SK-N-SH (cell line): ENCODE measurements at regions not wholly inside any gene's neighbourhood (a gene's known extent, or its start where the extent isn't known, plus 50 kb on each side); places are given as distances from the start of the nearest gene placed in this dataset.

Source experiments
- CTCF ChIA-PET: fragments of 300-600, 350-600 bp; formaldehyde crosslinking; extraction: SDS; loops from one replicate; lab custom pipeline; 2021; lab: Yijun Ruan, JAX
- POLR2A ChIA-PET: fragments of 350-600 bp; sonication (Branson Sonifier 250); formaldehyde crosslinking; extraction: SDS; loops from one replicate; lab custom pipeline; 2020; ENCODE audit warnings: antibody characterized with exemption, inconsistent platforms; lab: Yijun Ruan, JAX
- DNase-seq: peaks from one replicate; pipeline ENCODE4 v3.0.0; 2012
- H2AFZ ChIP-seq: fragments of 200-600 bp; sonication (generic); 2 replicates; pipeline ENCODE4 v1.8.1; 2016; ENCODE audit warnings: antibody characterized with exemption, mild to moderate bottlenecking, low read depth
- H3F3A ChIP-seq: fragments of 200-600 bp; sonication (generic); replicated peaks from 2 replicates; pipeline ENCODE3; 2016; ENCODE audit warnings: antibody characterized with exemption, mild to moderate bottlenecking; ENCODE audit not compliant: insufficient read depth
- H3K27ac ChIP-seq, 2 experiments: fragments of 200-500 bp in 1 of 2; fragments of 200-600 bp in 1 of 2; sonication (Bioruptor generic) in 1 of 2; sonication (generic), shearing (Covaris generic) in 1 of 2; 2 replicates each; pipeline versions ENCODE4 v1.5.1 to v1.6.1; 2014 to 2016; ENCODE audit warnings: low read depth in 2 of 2, inconsistent platforms in 1 of 2, low read length in 1 of 2, mild to moderate bottlenecking in 1 of 2, mixed read lengths in 1 of 2
- H3K27me3 ChIP-seq: fragments of 200-600 bp; sonication (generic), shearing (Covaris generic); 2 replicates; pipeline ENCODE4 v1.6.1; 2016; ENCODE audit warnings: mixed run types; ENCODE audit not compliant: insufficient read depth
- H3K36me3 ChIP-seq, 2 experiments: fragments of 200-500 bp in 1 of 2; fragments of 200-600 bp in 1 of 2; sonication (Bioruptor generic) in 1 of 2; sonication (generic) in 1 of 2; replicated peaks in 1 of 2; 2 replicates each; pipeline versions ENCODE3 to v1.5.1; 2014 to 2016; ENCODE audit warnings: low read length in 1 of 2, mild to moderate bottlenecking in 1 of 2; ENCODE audit not compliant: insufficient read depth in 2 of 2, control insufficient read depth in 1 of 2
- H3K4me1 ChIP-seq, 2 experiments: fragments of 200-500 bp in 1 of 2; fragments of 200-600 bp in 1 of 2; sonication (Bioruptor generic) in 1 of 2; sonication (generic), shearing (Covaris generic) in 1 of 2; 2 replicates each; pipeline versions ENCODE4 v1.5.1 to v1.6.1; 2014 to 2016; ENCODE audit warnings: low read depth in 1 of 2, low read length in 1 of 2, mixed run types in 1 of 2; ENCODE audit not compliant: insufficient read depth in 2 of 2, control insufficient read depth in 1 of 2
- H3K4me2 ChIP-seq: fragments of 200-600 bp; sonication (generic), shearing (Covaris generic); 2 replicates; pipeline ENCODE4 v1.6.1; 2017; ENCODE audit warnings: mixed run types
- H3K4me3 ChIP-seq, 2 experiments: fragments of 200-500 bp in 1 of 2; fragments of 200-600 bp in 1 of 2; sonication (Bioruptor generic) in 1 of 2; sonication (generic), shearing (Covaris generic) in 1 of 2; 2 replicates each; pipeline versions ENCODE4 v1.5.1 to v1.8.1; 2014 to 2016; ENCODE audit warnings: low read depth in 2 of 2, inconsistent platforms in 1 of 2, low read length in 1 of 2, mild to moderate bottlenecking in 1 of 2, mixed read lengths in 1 of 2, moderate library complexity in 1 of 2
- H3K79me2 ChIP-seq: fragments of 200-600 bp; sonication (generic); 2 replicates; pipeline ENCODE4 v1.8.1; 2017; ENCODE audit warnings: mild to moderate bottlenecking; ENCODE audit not compliant: insufficient read depth
- H3K9ac ChIP-seq: fragments of 200-600 bp; sonication (generic); 2 replicates; pipeline ENCODE4 v1.6.1; 2017; ENCODE audit warnings: mixed run types
- H3K9me2 ChIP-seq: fragments of 200-600 bp; sonication (generic); 2 replicates; pipeline ENCODE4 v1.6.1; 2017; ENCODE audit warnings: mixed run types
- H3K9me3 ChIP-seq: fragments of 200-600 bp; sonication (generic); 2 replicates; pipeline ENCODE4 v1.6.1; 2017; ENCODE audit warnings: mixed run types, mild to moderate bottlenecking, moderate library complexity
- H4K20me1 ChIP-seq: fragments of 200-600 bp; sonication (generic); 2 replicates; pipeline ENCODE4 v1.6.1; 2017; ENCODE audit warnings: mild to moderate bottlenecking, mixed run types; ENCODE audit not compliant: insufficient read depth
- CHD2 ChIP-seq: fragments of 150-350 bp; IDR thresholded peaks from 2 replicates; pipeline ENCODE4 v1.6.1; 2018; ENCODE audit warnings: low read length; ENCODE audit not compliant: partially characterized antibody
- ELF1 ChIP-seq: IDR thresholded peaks from 2 replicates; pipeline ENCODE4 v1.4.0; 2012
- EP300 ChIP-seq, 2 experiments: IDR thresholded peaks; 2 replicates each; pipeline versions ENCODE4 v1.4.0 to v1.6.1; 2012; ENCODE audit warnings: borderline replicate concordance in 1 of 2, low read depth in 1 of 2, low read length in 1 of 2
- EZH2phosphoT487 ChIP-seq: fragments of 200-600 bp; sonication (generic); IDR thresholded peaks from 2 replicates; pipeline ENCODE4 v1.6.1; 2017; ENCODE audit warnings: low read depth, mixed run types, mild to moderate bottlenecking, antibody characterized with exemption, moderate library complexity, borderline replicate concordance
- GATA2 ChIP-seq: sonication (generic); formaldehyde crosslinking; IDR thresholded peaks from 2 replicates; pipeline ENCODE4 v1.5.0; 2020; ENCODE audit warnings: mild to moderate bottlenecking, missing genetic modification reagents
- JUND ChIP-seq: IDR thresholded peaks from 2 replicates; pipeline ENCODE4 v1.4.0; 2012
- MEF2A ChIP-seq: IDR thresholded peaks from 2 replicates; pipeline ENCODE4 v1.4.0; 2012; ENCODE audit warnings: low read depth, borderline replicate concordance
- MXI1 ChIP-seq: IDR thresholded peaks from 2 replicates; pipeline ENCODE4 v1.6.1; 2012; ENCODE audit warnings: mild to moderate bottlenecking, low read depth, low read length, improper control_type of control experiment
- NFIC ChIP-seq: IDR thresholded peaks from 2 replicates; pipeline ENCODE4 v1.4.0; 2012; ENCODE audit warnings: borderline replicate concordance
- NRF1 ChIP-seq: IDR thresholded peaks from 2 replicates; pipeline ENCODE4 v1.6.1; 2012; ENCODE audit warnings: low read depth, mild to moderate bottlenecking, low read length
- POLR2AphosphoS5 ChIP-seq: IDR thresholded peaks from 2 replicates; pipeline ENCODE4 v1.6.1; 2012; ENCODE audit warnings: low read depth, low read length
- SIN3A ChIP-seq: IDR thresholded peaks from 2 replicates; pipeline ENCODE4 v1.6.1; 2012; ENCODE audit warnings: low read depth, mild to moderate bottlenecking, low read length, moderate library complexity, borderline replicate concordance
- SMC3 ChIP-seq: IDR thresholded peaks from 2 replicates; pipeline ENCODE4 v1.6.1; 2012; ENCODE audit warnings: low read depth, low read length, improper control_type of control experiment
- TAF1 ChIP-seq: IDR thresholded peaks from 2 replicates; pipeline ENCODE4 v1.6.1; 2012; ENCODE audit warnings: low read depth, mild to moderate bottlenecking, low read length, moderate library complexity, borderline replicate concordance
- TEAD4 ChIP-seq: IDR thresholded peaks from 2 replicates; pipeline ENCODE4 v1.4.0; 2012; ENCODE audit warnings: mild to moderate bottlenecking, borderline replicate concordance; ENCODE audit not compliant: insufficient read depth
- YY1 ChIP-seq: IDR thresholded peaks from 2 replicates; pipeline ENCODE4 v1.4.0; 2012; ENCODE audit warnings: low read depth, mild to moderate bottlenecking
- WGBS: methylation state at CpG from one replicate; pipeline ENCODE4 v1.1.6; 2017; ENCODE audit warnings: low lambda C conversion rate; 5-methylcytosine and 5-hydroxymethylcytosine counted together
- TF ChIP-seq, protein P1 (sequence below): IDR thresholded peaks from 2 replicates; pipeline ENCODE4 v1.4.0; 2012; ENCODE audit warnings: low read depth, borderline replicate concordance
- TF ChIP-seq, protein P2 (sequence below): fragments of 150-350 bp; IDR thresholded peaks from 2 replicates; pipeline ENCODE4 v1.6.1; 2017; ENCODE audit warnings: antibody characterized with exemption, low read length, low read depth, borderline replicate concordance
- TF ChIP-seq, protein P3 (sequence below): IDR thresholded peaks from 2 replicates; pipeline ENCODE4 v1.4.0; 2012; ENCODE audit warnings: low read depth, borderline replicate concordance
- TF ChIP-seq, protein P4 (sequence below): IDR thresholded peaks from 2 replicates; pipeline ENCODE4 v1.6.1; 2012; ENCODE audit warnings: mild to moderate bottlenecking, low read depth, low read length, moderate library complexity
- TF ChIP-seq, protein P5 (sequence below): IDR thresholded peaks from 2 replicates; pipeline ENCODE4 v1.4.0; 2012; ENCODE audit warnings: low read depth

DNA sequence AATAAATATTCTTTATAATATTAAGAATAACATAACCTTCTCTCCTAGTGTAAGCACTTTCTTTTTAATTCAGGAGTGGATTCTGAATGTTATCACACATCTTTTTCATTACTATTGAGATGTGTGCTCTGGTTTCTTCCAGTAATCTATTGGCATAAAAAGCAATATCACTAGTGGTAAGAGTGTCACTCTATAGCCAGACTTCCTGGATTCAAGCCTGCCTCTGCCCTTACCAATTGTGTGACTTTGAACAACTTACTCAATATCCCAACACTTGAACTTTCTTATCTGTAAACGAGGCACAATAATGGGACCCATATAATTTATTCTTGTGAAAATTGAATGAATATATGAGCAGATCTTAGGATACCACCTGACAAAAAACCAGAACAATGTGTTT lies 71.0 kb downstream of the SEM1 start:
- no peak for TF ChIP-seq CHD2
- no peak for TF ChIP-seq TEAD4
- no peak for TF ChIP-seq MEF2A
- TF ChIP-seq SMC3 = no peak
- TF ChIP-seq ELF1 = no peak
- TF ChIP-seq SIN3A = no peak
- TF ChIP-seq, protein P1, sequence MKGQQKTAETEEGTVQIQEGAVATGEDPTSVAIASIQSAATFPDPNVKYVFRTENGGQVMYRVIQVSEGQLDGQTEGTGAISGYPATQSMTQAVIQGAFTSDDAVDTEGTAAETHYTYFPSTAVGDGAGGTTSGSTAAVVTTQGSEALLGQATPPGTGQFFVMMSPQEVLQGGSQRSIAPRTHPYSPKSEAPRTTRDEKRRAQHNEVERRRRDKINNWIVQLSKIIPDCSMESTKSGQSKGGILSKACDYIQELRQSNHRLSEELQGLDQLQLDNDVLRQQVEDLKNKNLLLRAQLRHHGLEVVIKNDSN = no peak
- no peak for DNase-seq
- no peaks in the 10 kb centered on the region for H3F3A ChIP-seq
- H3K36me3 ChIP-seq = no peaks in the 10 kb centered on the region
- no peak overlapping the region for H3K27ac ChIP-seq
- POLR2A ChIA-PET = no interaction called here
- no peaks in the 10 kb centered on the region for H3K9me2 ChIP-seq
- H2AFZ ChIP-seq = no peak overlapping the region
- no peaks in the 10 kb centered on the region for H4K20me1 ChIP-seq
- no peaks in the 10 kb centered on the region for H3K4me1 ChIP-seq
- no peaks in the 10 kb centered on the region for H3K9me3 ChIP-seq
- H3K4me3 ChIP-seq = no peak overlapping the region
- WGBS = 14% methylated on average over 1 of the region's 1 CpG
- CTCF ChIA-PET = interaction anchor here (0.6 kb wide), 1 partner anchor 948 kb away, joined by 3 read pairs; no protein-coding TSS in a partner anchor
- H3K79me2 ChIP-seq = no peaks in the 10 kb centered on the region
- no peak overlapping the region for H3K9ac ChIP-seq
- no peaks in the 10 kb centered on the region for H3K27me3 ChIP-seq
- H3K4me2 ChIP-seq = no peak overlapping the region

DNA sequence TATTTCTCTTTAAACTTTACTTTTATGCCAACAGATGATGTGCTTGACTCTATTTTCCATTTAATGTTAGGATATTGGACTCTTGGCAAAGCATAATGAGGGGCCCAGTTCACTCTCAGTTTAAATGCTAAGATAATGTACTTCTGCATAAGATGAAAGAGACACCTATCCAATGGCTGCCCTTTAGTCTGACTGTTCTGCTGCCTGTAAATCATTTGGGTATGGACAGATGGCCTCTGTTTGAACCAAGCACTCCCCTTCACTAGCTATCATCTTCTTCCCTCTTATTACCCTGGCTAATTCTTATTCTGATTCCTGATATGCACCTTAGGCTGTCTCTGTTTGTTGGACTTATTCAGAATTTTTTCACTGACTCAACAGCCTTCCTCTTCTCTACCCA lies 72.1 kb downstream of the SEM1 start:
- Histone ChIP-seq H3K9me3 (no peaks in the 10 kb centered on the region), H3K4me1 (no peaks in the 10 kb centered on the region), H3K27me3 (no peaks in the 10 kb centered on the region), H3K4me3 (no peak overlapping the region), H3K9ac (no peak overlapping the region), H2AFZ (no peak overlapping the region), H3K27ac (no peak overlapping the region)
- no peak for DNase-seq
- POLR2A ChIA-PET = no interaction called here
- TF ChIP-seq JUND (no peak), NRF1 (no peak), SMC3 (no peak), MXI1 (no peak), YY1 (no peak), TAF1 (no peak), TEAD4 (no peak), GATA2 (CRISPR knock-in tag) (no peak), SIN3A (no peak), POLR2AphosphoS5 (no peak), CHD2 (no peak), EP300 (IDR thresholded peaks at IDR 0.05; ENCODE audit: borderline replicate concordance in 1 of 2, low read depth in 1 of 2, low read length in 1 of 2) (no peak), NFIC (no peak), EZH2phosphoT487 (no peak)
- TF ChIP-seq, protein P2, sequence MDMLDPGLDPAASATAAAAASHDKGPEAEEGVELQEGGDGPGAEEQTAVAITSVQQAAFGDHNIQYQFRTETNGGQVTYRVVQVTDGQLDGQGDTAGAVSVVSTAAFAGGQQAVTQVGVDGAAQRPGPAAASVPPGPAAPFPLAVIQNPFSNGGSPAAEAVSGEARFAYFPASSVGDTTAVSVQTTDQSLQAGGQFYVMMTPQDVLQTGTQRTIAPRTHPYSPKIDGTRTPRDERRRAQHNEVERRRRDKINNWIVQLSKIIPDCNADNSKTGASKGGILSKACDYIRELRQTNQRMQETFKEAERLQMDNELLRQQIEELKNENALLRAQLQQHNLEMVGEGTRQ = no peak
- TF ChIP-seq, protein P3, sequence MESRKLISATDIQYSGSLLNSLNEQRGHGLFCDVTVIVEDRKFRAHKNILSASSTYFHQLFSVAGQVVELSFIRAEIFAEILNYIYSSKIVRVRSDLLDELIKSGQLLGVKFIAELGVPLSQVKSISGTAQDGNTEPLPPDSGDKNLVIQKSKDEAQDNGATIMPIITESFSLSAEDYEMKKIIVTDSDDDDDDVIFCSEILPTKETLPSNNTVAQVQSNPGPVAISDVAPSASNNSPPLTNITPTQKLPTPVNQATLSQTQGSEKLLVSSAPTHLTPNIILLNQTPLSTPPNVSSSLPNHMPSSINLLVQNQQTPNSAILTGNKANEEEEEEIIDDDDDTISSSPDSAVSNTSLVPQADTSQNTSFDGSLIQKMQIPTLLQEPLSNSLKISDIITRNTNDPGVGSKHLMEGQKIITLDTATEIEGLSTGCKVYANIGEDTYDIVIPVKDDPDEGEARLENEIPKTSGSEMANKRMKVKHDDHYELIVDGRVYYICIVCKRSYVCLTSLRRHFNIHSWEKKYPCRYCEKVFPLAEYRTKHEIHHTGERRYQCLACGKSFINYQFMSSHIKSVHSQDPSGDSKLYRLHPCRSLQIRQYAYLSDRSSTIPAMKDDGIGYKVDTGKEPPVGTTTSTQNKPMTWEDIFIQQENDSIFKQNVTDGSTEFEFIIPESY = no peak
- TF ChIP-seq, protein P4, sequence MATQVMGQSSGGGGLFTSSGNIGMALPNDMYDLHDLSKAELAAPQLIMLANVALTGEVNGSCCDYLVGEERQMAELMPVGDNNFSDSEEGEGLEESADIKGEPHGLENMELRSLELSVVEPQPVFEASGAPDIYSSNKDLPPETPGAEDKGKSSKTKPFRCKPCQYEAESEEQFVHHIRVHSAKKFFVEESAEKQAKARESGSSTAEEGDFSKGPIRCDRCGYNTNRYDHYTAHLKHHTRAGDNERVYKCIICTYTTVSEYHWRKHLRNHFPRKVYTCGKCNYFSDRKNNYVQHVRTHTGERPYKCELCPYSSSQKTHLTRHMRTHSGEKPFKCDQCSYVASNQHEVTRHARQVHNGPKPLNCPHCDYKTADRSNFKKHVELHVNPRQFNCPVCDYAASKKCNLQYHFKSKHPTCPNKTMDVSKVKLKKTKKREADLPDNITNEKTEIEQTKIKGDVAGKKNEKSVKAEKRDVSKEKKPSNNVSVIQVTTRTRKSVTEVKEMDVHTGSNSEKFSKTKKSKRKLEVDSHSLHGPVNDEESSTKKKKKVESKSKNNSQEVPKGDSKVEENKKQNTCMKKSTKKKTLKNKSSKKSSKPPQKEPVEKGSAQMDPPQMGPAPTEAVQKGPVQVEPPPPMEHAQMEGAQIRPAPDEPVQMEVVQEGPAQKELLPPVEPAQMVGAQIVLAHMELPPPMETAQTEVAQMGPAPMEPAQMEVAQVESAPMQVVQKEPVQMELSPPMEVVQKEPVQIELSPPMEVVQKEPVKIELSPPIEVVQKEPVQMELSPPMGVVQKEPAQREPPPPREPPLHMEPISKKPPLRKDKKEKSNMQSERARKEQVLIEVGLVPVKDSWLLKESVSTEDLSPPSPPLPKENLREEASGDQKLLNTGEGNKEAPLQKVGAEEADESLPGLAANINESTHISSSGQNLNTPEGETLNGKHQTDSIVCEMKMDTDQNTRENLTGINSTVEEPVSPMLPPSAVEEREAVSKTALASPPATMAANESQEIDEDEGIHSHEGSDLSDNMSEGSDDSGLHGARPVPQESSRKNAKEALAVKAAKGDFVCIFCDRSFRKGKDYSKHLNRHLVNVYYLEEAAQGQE = no peak
- TF ChIP-seq, protein P5, sequence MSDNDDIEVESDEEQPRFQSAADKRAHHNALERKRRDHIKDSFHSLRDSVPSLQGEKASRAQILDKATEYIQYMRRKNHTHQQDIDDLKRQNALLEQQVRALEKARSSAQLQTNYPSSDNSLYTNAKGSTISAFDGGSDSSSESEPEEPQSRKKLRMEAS = no peak
- TF ChIP-seq, all 33 proteins: peak for 0
- no peaks in the 10 kb centered on the region for H3K79me2 ChIP-seq
- H3K36me3 ChIP-seq = no peaks in the 10 kb centered on the region
- no peaks in the 10 kb centered on the region for H3K9me2 ChIP-seq
- no peaks in the 10 kb centered on the region for H3F3A ChIP-seq
- H4K20me1 ChIP-seq = no peaks in the 10 kb centered on the region
- H3K4me2 ChIP-seq = no peak overlapping the region
- CTCF ChIA-PET = interaction anchor here (0.9 kb wide), 1 partner anchor 25 kb away, joined by 3 read pairs; no protein-coding TSS in a partner anchor
